Choroid plexus epithelial cell (primary cell): ENCODE measurements at regions not wholly inside any gene's neighbourhood (a gene's known extent, or its start where the extent isn't known, plus 50 kb on each side); places are given as distances from the start of the nearest gene placed in this dataset.

Experiments used
- DNase-seq: peaks from one replicate; pipeline ENCODE4 v3.0.0-alpha.2; 2010; ENCODE audit warnings: low read depth
- H3K4me3 ChIP-seq: 2 replicates; pipeline ENCODE4 v1.5.1; 2011; ENCODE audit warnings: low read depth, mild to moderate bottlenecking, control low read depth, low read length, moderate library complexity
- CTCF ChIP-seq: conservative IDR thresholded peaks from 2 replicates; pipeline ENCODE4 v1.5.1; 2011; ENCODE audit warnings: low read depth, mild to moderate bottlenecking, control low read depth, inconsistent platforms, low read length, moderate library complexity

GRCh38 chr12:78473136-78473535 lies 391.4 kb upstream of the SYT1 start:
- H3K4me3 ChIP-seq: no peak overlapping the region
- no peak for TF ChIP-seq CTCF
- DNase-seq: peak; percentile 70

DNA sequence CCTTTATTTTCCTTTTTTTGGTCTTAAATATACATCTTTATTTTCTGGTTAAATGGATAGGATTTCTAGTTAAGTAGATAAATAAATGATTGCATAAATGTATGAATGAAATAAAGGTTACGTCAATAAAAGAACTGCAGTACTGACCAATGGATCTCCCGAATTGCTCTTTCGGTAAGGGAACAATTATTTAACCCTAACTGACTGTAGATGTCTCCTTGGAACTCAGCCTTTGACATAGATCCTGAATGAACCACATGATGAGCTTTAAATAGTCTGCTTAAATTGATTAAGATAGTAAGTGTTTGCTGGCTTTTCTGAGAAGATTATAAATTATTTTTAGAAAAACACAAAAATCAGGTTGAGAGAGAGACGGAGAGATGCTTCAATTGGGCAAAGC lies 391.0 kb upstream of the SYT1 start:
- no peak for TF ChIP-seq CTCF
- H3K4me3 ChIP-seq: no peak overlapping the region
- no peak for DNase-seq

DNA sequence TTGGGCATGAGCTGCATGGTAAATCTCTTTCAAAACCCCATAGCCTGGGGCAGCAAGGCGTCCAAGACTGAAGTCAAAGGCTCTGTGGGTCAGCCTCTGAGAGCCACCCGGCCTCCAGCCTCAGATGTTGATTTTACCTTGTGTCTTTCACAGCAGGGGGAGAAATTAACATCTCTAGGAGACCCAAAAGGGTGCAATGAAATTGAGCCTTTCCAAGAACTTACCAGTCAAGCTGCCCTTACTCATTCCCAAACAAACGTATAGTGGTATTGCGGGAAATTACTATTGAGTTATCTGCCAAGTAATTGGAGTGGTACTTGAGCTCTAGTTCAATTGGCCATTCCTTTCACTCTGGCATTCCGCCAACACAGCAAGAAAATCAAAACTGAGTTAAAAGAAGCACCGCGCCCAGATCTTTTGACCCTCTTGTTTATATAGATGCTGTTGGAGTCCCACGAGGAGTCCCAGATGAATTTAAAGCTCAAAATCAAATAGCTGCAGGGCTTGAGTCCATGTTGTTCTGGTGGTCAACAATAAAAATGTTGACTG lies 380.7 kb upstream of the SYT1 start:
- TF ChIP-seq CTCF: no peak
- no peak overlapping the region for H3K4me3 ChIP-seq
- no peak for DNase-seq

DNA sequence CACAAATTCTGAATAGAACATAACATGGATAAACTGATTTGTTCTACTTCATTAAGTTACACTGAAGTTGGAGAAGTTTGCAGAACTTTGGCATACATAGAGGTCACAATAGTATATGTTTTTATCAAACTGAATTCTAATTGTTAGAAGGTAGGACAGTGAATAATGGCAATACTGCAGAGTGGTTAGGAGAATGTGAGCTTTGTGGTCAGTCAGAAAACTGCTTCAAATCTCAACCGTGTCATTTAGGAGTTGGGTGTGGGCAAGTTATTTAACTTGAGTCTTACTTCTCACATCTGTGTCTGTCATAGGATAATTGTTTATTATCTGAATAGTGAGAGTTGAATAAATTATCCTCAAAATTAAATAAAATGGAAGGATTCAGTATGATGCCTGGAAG lies 374.6 kb upstream of the SYT1 start:
- no peak overlapping the region for H3K4me3 ChIP-seq
- DNase-seq: no peak
- no peak for TF ChIP-seq CTCF

DNA sequence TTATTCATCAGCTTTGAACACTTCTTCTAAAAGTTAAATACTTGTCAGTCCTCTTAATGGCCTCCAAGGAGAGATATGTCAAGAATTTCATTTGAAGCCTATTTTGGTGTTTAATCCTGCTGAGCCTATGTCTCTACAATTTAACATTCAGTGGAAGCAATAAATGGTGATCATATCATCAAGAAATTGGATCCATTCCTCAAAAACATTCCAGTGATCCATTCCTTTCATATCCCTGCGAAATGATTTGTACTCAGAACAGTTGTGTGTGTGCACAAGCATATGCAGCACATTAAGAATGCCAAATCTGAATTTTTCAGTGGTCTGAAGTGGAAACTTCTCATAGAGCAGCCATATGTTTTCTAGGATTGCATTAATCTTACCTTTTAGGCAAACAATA lies 373.7 kb upstream of the SYT1 start:
- no peak overlapping the region for H3K4me3 ChIP-seq
- no peak for TF ChIP-seq CTCF
- DNase-seq: peak; percentile 12

- no peak overlapping the region for H3K4me3 ChIP-seq
- DNase-seq: peak; percentile 80
- TF ChIP-seq CTCF: no peak
These were observed 369.7 kb upstream of the SYT1 start for GRCh38 chr12:78494911-78495310.

- no peak overlapping the region for H3K4me3 ChIP-seq
- no peak for DNase-seq
- no peak for TF ChIP-seq CTCF
These were observed 362.7 kb upstream of the SYT1 start for GRCh38 chr12:78501825-78502224.
